A549 (cell line): ENCODE measurements at regions not wholly inside any gene's neighbourhood (a gene's known extent, or its start where the extent isn't known, plus 50 kb on each side); places are given as distances from the start of the nearest gene placed in this dataset.

Source experiments
- CBX2 ChIP-seq: fragments of 200-600 bp; sonication (generic); IDR thresholded peaks from 2 replicates; pipeline ENCODE4 v1.6.1; 2016; ENCODE audit warnings: low read depth, mild to moderate bottlenecking, borderline replicate concordance
- CTCF ChIP-seq: fragments of >200 bp; sonication (Bioruptor Twin); formaldehyde crosslinking; IDR thresholded peaks from 3 replicates; pipeline ENCODE4 v1.5.1; 2016
- JUNB ChIP-seq: fragments of >200 bp; sonication (Bioruptor Twin); formaldehyde crosslinking; IDR thresholded peaks from 2 replicates; pipeline ENCODE4 v1.6.1; 2016
- REST ChIP-seq: fragments of 200-600 bp; sonication (generic); IDR thresholded peaks from 2 replicates; pipeline ENCODE4 v1.6.1; 2016; ENCODE audit warnings: antibody characterized with exemption, mild to moderate bottlenecking, moderate library complexity
- RNF2 ChIP-seq: fragments of 200-600 bp; sonication (generic); IDR thresholded peaks from 2 replicates; pipeline ENCODE4 v1.6.1; 2016; ENCODE audit warnings: low read depth, mild to moderate bottlenecking, antibody characterized with exemption, moderate library complexity, borderline replicate concordance

- TF ChIP-seq CTCF (no peak), RNF2 (no peak), JUNB (no peak), REST (no peak), CBX2 (no peak)
Measured at GRCh38 chr9:81182431-81182830, 506.9 kb downstream of the TLE1 start.
